Middle frontal gyrus (tissue), 1 donor: ENCODE measurements at regions not wholly inside any gene's neighbourhood (a gene's known extent, or its start where the extent isn't known, plus 50 kb on each side); places are given as distances from the start of the nearest gene placed in this dataset.

Source experiments
- DNase-seq: peaks from one replicate; pipeline ENCODE4 v3.0.0-alpha.2; 2015; ENCODE audit warnings: low spot score; ENCODE audit errors: extremely low spot score

DNA sequence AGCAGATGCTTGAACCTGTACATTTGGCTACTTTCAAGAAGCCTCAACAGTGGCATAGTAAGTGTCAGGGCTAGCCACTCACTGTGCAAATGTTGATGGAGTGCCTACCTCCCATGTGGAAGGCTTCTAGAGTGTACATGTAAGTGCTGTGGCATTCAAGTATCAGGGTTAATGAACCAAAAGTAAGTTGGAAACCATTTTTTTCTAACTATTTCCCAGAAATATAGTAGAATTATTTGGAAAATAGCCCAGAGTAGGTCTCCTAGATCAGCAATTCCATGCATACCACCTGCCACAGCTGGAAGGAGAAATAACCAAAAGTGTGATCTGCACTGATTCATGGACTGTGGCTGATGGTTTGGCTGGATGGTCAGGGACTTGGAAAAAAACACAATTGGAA, 53.3 kb downstream of the FOXD1 start:
- DNase-seq: no peak

DNA sequence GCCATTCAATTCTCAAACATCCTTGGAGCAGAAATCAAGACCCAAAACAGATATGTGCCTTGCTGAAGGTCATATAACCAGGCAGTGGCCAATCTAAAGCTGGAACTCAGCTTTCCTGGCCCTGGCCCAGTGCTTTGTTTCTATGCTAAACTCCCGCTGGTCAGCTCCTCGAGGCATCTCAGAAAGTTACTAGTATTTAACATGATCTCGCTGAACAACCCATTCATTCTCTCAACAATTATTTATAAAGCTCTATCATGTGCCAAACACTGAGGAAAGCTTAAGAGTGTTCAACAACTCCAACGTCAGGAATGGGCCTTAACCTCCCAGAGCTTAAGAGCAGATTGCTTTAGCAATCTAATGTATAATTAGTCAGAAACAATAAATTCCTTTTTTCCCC, 54.0 kb downstream of the FOXD1 start:
- DNase-seq: no peak

DNA sequence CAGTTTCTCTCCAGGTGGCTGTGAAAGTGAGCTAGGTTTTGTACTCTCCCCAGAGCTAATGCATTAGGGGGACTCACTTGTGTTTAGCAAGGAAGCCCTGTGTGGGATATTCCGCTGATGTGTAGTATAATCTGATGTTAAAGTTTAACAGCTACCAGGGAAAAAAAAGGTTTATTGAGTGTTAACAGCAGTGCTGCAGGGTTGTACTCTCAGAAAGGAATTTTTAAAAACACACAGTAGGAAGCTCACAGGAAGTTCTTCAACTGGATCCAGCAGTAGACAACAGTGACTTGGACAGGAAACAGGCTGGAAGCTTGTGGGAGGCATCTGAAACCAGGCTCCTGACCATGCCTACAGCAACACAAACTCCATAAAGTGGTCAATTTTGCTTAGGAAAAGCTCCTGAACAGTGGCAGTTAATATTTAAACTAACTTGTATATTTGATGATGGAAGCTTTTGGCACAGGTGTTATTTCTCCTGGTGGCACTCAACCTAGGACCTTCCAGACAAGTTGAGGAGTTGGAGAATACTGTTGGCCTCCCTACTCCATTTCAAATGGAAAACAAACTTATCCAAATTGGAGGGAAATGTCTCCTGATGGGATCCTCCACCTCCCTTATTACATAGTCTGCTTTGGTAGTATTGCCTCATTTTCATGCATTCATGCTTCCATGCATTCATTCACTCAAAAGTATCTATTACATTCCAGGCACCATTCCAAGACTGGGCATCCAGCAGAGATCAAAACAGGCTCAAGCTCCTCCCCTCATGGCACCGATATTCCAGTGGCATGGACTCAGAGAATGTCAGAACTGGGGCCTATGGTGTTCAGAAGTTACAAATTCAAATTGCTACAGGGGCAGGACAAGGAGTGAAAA, 54.7 kb downstream of the FOXD1 start:
- no peak for DNase-seq

- DNase-seq: no peak
Measured at GRCh38 chr5:73392775-73393174, 55.8 kb downstream of the FOXD1 start.

DNA sequence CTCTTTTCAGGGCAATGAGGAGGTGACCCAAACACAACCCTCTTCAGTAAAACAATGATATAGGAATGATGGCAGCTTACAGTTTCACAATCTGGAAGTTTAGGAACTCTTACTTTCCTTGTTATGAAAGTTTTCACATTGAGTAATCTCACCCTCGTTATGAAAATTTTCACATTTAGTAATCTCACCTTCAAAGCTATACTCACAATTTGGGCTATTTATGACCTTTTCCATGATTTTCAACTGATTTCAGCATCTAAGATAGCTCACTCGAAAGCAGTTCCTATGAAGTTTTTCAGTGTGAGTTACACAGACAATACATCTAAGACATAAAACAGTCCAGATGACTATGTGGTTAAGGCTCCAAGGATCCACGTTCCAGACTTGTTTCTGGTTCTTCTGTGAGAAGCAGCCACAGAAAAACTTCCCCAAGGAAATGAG, 57.1 kb downstream of the FOXD1 start:
- DNase-seq: no peak

GRCh38 chr5:73390972-73391371, 57.6 kb downstream of the FOXD1 start:
- DNase-seq: no peak

DNA sequence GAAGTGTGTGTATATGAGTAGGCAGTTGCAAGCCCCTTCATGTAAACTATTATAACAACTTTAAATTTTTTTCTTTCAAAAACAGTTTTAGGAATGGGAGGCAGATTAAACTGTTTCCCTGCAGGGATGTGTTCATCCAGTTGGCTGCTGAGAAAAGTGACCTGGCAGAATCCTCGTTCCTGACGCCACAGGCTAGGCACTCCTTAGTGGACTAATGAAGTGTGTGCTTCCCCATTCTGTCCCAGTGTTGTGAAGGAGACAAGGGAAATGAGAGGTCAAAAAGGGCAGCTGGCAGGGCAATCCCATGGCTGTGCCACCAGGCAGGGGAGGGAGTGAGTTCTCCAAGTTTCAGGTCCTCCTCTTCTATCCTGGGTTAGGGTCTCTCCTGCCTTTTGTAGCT, 59.8 kb downstream of the FOXD1 start:
- no peak for DNase-seq

DNA sequence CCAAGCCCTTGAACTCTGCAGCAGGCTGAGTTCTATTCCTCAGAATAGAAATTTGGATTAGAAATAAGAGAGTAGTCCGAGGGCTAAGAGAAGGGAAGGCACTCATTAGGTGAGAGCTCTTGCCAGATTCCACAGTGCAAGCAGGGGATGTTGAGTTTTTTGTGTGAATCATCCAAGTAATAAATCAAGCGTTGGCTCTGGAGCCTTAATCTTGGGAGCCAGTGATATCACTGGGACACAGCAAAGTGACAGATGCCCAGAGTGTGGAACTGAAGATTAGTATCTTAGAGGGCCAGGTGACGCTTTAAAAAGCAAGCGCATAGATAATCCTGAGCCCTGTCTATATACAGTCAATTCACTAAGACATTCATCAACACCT, 60.3 kb downstream of the FOXD1 start:
- no peak for DNase-seq

DNA sequence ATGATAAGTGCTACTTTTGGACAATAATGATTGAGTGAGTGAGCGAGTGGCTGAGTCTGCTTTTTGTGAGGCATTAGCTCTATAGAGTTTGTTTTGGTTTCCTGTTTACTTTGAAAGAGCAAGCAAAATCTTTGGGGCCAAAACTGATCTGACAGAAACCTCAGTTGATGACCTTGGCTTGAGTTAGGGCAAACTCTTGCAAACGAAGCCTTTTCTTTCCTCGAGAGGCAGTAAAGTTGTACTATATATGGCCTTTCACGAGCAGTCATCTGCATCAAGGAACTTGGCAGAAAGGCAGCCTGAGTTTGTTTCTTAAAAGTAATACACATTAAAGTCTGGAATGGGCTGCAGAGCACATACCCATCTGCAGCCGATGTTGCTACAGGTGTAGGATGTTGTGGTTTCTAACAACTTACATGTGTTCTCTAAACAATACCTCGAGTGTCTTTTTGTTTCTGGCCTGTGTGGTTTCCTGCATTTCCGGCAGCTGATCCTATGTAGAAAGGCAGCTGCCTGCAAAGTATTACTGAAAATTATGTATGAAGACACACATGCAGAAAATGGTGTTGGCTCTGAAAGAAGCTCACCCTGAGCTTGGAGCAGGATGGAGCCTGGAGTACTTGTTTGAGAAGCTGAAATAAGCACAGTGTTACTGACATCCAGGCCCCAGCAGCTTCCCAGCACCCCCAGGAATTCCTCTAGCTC, 60.8 kb downstream of the FOXD1 start:
- DNase-seq: no peak

DNA sequence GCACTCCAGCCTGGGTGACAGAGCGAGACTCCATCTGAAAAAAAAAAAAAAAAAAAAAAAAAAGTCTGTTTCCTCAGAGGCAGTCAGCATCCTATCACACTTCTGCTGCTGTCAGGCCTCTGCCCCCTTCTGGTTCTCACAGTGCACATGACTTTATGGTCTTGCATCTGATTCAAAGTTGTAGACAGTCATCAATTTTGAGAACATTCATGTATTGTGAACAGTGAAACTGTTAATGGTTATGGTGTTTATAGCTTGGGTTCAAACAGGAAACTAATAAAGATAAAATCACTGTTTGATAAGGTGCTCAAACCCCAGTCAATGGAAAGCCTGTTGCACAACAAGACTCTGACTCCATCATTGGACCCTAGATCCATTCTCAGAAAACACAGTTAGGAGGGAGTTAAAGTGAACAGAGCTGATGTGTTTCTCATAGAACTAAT, 61.4 kb downstream of the FOXD1 start:
- DNase-seq: no peak

GRCh38 chr5:73384861-73385260, 63.7 kb downstream of the FOXD1 start:
- no peak for DNase-seq

GRCh38 chr5:73382401-73382740, 66.2 kb downstream of the FOXD1 start:
- no peak for DNase-seq

DNA sequence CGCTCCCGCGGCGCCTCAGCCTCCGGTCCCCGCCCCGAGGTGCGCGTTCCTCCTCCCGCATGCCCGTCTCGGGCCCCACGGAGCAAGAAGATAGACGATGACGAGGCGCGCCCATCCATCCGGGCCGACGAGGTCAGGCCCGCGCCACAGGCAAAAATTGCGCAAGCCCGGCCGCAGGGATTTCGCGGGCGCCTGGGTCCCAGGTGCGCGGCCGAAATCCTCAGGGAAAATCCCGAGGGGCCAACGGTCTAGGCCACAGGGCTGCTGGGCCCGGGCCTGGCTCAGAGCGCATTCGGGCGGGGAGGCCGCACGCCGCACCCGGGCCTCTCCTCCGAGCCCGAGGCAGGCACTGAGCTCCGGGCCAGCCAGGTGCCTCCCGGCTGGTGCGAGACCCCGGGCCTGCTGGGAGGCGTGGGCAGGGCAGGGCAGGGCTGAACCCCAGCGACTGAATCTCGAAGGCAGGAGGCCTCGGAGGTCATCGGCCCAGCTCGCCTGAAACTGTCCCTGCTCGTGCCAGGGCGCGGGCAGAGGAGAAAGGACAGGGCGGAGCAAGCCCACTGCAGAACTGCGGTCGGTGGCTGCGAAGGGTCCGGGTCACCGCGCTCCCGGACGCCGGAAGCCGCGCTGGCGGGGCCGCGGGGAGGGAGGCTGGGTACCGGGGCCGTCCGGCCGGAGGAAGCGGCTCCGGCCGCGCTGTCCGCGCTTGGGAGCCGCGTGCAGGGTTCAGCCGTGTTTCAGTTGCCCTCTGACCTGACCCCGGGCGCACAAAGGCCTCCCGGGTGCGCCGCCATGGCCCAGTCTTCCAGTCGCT, 66.8 kb downstream of the FOXD1 start:
- DNase-seq: no peak

GRCh38 chr5:73380710-73381589, 67.6 kb downstream of the FOXD1 start:
- no peak for DNase-seq

DNA sequence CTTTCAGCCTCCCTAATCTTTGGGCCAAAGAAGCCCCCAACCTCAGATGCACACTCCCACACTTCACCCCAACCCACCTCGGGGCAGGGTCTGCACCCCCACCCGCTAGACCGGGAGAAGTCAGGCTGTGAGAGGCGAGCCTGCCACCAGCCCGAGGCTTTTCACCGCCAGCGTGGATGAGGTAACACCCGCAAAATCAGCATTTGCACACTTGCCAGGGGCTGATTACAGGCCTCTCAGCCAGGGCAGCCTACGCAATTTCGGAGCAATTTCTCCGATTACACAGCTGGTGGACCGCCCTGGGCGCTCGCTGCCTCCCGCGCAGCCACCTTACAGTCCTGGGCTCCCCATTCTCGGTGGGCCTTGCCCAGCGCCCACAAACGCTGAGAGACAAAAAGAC, 68.5 kb downstream of the FOXD1 start:
- DNase-seq: no peak

- DNase-seq: no peak
Measured at GRCh38 chr5:73379435-73379834, 69.1 kb downstream of the FOXD1 start.

GRCh38 chr5:73378765-73379164, 69.8 kb downstream of the FOXD1 start:
- DNase-seq: no peak

DNA sequence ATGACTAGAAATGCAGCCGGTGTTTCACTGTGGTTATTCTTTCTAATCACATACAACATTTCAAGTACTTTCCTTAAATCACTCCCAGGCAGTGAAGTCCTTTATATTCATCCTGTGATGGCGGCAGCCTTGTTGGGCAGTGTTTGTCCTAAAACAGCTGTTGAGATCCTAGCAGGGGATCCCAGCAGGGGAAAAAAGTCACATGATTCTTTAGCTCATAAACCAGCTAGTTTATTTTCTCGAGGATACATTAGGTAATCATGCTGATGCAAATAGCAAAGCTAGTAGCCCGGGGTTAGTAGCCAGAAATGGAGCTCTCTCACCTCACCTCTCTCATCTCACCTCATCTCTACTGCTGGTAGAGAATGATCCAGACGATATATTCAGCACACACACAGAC, 70.5 kb downstream of the FOXD1 start:
- DNase-seq: no peak

- no peak for DNase-seq
Measured at GRCh38 chr5:73376618-73377170, 71.9 kb downstream of the FOXD1 start.

GRCh38 chr5:73375949-73376348, 72.6 kb downstream of the FOXD1 start:
- no peak for DNase-seq

- no peak for DNase-seq
Measured at GRCh38 chr5:73375191-73375545, 73.4 kb downstream of the FOXD1 start.
